GDM1 (cell line): ENCODE measurements at regions not wholly inside any gene's neighbourhood (a gene's known extent, or its start where the extent isn't known, plus 50 kb on each side); places are given as distances from the start of the nearest gene placed in this dataset.

Experiments used
- DNase-seq: peaks from one replicate; lab custom pipeline; 2025; lab: John Stamatoyannopoulos, UW

GRCh38 chr18:76544511-76545345 lies 49.7 kb upstream of the ZNF516 start:
- no peak for DNase-seq
